HG03159 (cell line): ENCODE measurements at regions not wholly inside any gene's neighbourhood (a gene's known extent, or its start where the extent isn't known, plus 50 kb on each side); places are given as distances from the start of the nearest gene placed in this dataset.

Source experiments
- ATAC-seq: cut with Tn5 transposase; IDR thresholded peaks from one replicate; pipeline ENCODE4 v1.9.1; 2021; ENCODE audit warnings: mild to moderate bottlenecking, moderate library complexity; ENCODE audit not compliant: unreplicated experiment

DNA sequence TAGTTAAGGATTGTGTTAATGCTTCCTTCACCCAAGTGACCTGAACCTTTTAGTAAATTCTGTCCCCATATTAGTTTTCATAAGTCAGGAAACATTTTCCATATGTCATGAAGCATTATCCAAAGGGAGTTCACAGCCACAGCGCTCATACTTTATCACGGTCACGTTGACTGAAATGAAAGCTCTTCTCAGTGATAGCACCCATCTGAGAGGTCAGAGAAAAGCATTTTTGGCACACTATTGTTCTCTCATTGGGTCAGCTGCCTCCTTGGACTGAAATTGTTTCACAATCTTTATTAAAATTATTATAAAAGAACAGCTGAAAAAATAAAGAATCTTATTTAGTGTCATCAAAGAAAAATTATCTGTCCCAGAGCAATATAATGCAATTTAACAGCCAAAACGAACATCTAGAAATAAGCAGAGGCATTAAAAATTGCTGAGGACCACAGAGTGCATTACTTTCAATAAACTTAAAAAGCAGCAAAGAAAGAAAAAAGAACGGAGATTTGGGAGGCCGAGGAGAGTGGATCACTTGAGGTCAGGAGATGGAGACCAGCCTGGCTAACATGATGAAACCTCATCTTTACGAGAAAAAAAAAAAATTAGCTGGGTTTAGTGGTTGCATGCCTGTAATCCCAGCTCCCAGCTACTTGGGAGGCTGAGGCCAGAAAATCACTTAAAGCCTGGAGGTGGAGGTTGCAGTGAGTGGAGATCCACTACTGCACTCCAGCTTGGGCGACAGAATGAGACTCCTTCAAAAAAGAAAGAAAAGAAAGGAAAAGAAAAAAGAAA, 680.8 kb upstream of the FAM241A start:
- ATAC-seq: no peak

DNA sequence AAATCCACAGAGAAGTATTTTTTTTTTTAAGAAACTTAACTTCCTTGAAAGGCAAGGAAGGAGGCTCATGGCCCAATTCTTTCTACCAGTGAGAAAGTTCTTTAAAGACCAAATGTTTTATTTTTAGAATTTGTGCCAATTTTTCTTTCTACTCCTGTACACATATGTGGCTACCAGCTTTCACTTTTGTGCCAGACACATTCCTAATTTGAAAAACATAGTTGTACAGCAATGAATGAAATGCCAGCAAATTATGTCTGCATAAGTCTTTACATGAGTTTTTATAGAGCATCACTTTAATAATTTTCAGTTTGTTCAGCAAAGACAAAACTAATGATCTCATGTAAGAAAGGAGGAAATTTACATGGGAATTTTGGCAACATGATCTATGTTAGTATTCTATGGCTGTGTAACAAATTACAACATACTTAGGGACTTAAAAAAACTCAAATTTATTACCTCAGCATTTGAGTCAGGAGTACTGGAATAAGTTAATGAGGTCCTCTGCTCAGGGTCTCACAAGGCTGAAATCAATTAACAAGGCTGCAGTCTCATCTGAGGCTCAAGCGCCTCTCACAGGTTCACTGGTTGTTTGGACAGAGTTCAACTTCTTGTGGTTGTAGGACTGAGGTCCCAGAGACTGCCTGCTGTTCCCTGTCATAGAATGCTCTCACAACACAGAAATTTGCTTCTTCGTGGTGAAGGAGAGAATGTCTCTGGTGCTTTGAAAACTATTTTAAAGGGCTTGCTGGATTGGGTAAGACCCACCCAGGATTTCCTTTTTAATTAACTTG, 678.2 kb upstream of the FAM241A start:
- ATAC-seq: no peak

GRCh38 chr4:111475001-111475400, 670.3 kb upstream of the FAM241A start:
- no peak for ATAC-seq

GRCh38 chr4:111475666-111476065, 669.6 kb upstream of the FAM241A start:
- no peak for ATAC-seq

- ATAC-seq: no peak
Measured at GRCh38 chr4:111480510-111480909, 664.7 kb upstream of the FAM241A start.

GRCh38 chr4:111483375-111484169, 661.7 kb upstream of the FAM241A start:
- ATAC-seq: no peak

DNA sequence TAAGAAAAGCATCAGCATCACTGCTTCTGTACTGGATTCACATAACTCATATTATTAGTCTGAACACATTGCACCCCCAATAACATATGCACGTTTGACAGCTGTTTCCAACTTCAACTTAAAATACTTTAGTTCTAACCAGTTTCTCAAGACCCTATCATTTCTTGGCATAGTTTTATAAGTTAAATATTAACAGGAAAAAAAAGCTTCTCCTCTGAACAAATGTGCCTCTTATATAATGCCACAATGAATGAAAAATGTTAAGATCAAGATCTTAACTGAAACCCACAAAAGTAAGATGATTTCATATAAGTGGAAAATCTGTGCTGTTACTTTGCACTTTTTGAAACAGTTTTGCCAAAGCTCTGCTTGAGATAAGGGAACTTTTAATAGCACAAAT, 652.8 kb upstream of the FAM241A start:
- ATAC-seq: no peak

DNA sequence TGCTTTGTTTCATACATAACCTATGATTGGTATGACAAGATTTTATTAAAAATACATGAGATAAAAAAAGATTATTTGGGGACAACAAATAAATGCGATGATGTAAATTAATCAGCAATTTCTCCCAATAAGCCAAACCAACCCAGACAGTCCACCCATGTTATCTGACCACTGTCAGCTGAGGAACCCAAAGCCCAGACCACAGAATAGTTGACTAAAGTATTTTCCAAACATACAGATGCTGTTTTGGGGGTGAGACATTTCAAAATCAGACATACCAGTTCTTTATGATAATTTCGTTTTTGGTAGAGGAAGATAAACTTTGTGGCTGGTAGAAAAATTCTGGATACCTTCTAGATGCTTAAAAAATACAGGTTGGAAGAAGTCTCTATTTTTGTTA, 650.8 kb upstream of the FAM241A start:
- ATAC-seq: no peak

GRCh38 chr4:111494971-111495370, 650.3 kb upstream of the FAM241A start:
- no peak for ATAC-seq

GRCh38 chr4:111499291-111499690, 646.0 kb upstream of the FAM241A start:
- ATAC-seq: no peak

GRCh38 chr4:111499706-111500105, 645.5 kb upstream of the FAM241A start:
- ATAC-seq: no peak

GRCh38 chr4:111500858-111501257, 644.4 kb upstream of the FAM241A start:
- ATAC-seq: no peak

DNA sequence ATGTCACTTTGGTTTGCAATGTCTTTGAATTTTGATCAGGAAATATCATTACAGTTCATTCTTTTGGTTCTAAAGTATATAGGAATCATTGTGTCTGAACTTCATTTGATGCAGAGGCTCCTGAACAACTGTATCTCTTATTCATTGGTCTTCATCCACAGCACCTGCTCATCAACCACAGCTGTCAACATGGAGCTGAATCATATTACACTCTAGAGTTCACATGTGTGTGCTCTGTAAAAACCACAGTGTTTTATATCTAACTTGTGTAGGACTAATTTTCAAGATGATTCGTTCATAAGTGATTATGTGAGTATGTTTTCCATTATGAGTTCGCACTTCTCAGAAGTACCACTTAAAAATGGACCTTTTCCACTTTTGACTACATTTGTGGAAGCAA, 643.3 kb upstream of the FAM241A start:
- no peak for ATAC-seq

DNA sequence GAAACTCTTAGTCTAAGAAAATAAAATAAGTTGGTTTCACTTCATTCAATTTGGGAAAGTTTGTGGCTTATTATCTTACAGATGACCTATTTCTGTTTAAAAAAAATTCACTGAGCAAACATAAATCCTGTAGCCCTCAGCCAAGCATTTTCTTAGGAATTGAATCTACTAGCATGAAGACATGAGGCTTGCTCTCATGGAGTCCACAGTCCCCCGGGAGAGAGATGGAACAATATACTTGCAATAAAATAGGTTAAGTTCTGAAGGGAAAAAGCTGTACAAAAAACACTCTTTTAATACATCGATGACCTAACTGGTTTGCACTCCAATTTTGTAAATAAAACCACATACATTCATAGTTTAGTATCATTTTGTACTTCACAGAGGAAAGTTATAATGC, 642.6 kb upstream of the FAM241A start:
- no peak for ATAC-seq

DNA sequence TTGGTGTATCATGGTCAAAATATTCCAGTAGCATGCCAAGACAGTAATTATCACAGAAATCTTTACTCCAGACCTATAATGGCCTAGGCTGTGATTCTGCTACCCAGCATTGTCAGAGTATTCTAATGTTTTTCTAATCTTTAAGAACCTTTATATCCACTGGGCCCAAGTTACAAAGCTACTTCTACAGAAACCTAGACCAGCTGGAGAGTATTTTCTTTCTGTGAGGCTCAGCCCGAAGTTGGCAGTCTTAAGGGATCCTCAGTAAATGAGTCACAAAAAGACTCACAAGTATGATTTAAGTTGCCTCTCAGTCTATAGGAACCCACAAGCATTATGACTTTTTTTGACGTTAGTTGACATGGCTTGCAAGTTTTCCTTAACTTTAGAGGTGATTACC, 638.5 kb upstream of the FAM241A start:
- ATAC-seq: no peak

DNA sequence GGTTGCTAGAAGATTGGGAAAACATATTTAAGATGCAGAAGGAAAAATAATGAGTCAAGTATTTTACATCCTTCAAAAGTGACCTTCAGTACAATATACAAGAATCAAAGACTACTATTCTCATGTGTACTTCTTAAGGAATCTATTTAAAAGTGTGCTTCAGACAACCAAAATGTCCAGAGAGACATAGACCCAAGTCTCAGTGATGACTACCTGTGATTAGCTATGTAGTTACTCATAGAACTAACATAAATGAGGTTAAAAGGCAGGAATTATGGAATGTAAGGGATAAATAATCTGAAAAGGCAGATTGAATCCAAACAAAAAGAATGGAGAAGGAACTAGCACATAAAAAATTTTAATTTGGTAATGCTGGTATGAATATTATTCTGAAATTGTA, 634.7 kb upstream of the FAM241A start:
- ATAC-seq: no peak

DNA sequence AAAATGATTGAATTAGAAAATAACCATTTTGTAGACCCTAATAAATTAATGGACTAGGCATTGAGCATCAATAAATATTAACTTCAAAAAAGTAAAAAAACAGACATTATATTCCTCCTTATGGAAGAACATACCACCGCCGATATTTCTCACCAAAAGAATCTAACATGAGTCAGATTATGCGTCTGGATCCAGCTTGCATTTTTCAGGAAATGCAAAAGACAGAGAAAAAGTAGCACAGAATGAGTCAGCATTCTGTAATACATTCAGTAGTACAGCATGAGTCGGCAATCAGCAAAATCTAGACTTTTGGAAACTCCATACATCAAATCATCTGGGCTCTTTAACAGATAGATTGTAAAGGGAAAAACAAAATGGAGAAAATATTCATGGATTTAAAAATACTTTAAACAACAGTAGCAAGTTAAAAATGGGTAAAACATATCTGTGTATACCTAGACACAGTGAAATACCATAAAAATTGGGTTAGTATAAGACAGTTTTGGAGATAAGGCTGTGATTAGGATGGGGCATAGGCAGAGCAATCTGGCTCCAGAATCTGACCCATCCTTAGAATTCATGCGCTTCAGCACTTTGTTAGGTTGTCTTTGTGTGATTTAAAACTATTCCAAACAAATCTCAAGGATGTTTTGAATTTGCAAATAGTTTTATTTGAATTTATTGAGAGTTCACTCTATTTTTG, 633.0 kb upstream of the FAM241A start:
- ATAC-seq: no peak

DNA sequence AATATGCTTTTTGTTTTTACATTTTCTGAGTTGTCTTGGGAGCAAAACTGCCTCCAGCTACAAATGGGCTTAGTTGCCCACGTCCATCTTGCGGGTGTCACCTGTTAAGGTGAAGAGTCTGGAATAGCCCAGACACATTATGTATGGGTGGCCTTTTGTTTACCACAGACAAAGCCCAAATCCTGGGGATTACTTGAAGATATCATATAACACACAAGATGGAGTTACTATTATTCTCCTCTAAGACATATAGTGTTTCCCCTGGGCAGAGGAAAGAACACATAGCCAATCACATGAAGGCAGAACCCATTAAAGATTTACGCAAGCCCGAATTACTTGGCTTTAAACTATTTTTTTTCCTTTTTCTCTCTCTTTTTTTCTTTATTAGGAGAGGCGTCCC, 625.6 kb upstream of the FAM241A start:
- no peak for ATAC-seq

GRCh38 chr4:111530446-111530845, 614.8 kb upstream of the FAM241A start:
- no peak for ATAC-seq

GRCh38 chr4:111535792-111536191, 609.5 kb upstream of the FAM241A start:
- ATAC-seq: no peak

DNA sequence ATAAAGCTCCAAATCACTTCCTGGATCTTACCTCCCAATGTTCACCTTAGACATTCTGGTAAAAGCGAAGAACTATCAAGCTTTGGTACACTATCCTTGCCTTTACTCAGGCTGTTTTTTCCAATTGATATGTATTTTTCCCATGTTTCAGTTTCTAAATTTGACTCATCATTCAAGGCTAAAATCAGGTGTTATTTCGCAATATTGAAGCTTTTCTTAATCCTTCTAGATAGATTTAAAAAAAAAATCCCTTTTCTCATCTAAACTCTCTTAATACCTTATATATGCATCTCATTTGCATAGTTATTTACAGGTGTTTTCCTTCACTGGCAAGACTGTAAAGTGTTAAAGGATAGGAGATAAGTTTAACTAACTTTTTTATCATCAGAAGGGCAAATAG, 608.1 kb upstream of the FAM241A start:
- no peak for ATAC-seq
